ENCODE measurements at regions not wholly inside any gene's neighbourhood (a gene's known extent, or its start where the extent isn't known, plus 50 kb on each side); places are given as distances from the start of the nearest gene placed in this dataset.
"Not testable (repeated sequence)": the region's sequence is repeated elsewhere in the genome, so short reads cannot be mapped to it uniquely, and the experiment has no call there.

- Histone ChIP-seq H3K4me1 (ENCODE audit: control insufficient read depth, insufficient read depth, low read length) (no peaks in the 10 kb centered on the region), H3K9ac (ENCODE audit: low read depth, low read length) (no peak overlapping the region), H3K4me3 (ENCODE audit: low read depth, low read length) (no peak overlapping the region), H3K36me3 (ENCODE audit: control insufficient read depth, insufficient read depth, low read length) (no peaks in the 10 kb centered on the region), H3K9me3 (ENCODE audit: control insufficient read depth, insufficient read depth, low read length) (no peaks in the 10 kb centered on the region), H3K27me3 (ENCODE audit: control insufficient read depth, insufficient read depth, low read length) (peaks cover 34% of the 10 kb centered on the region)
Measured at GRCh38 chr2:118761771-118762170, 85.7 kb downstream of the EN1 start.

GRCh38 chr2:118755901-118756300, 91.5 kb downstream of the EN1 start:
- no peaks in the 10 kb centered on the region for H3K27me3 ChIP-seq (ENCODE audit: control insufficient read depth, insufficient read depth, low read length)
- no peaks in the 10 kb centered on the region for H3K9me3 ChIP-seq (ENCODE audit: control insufficient read depth, insufficient read depth, low read length)
- H3K4me1 ChIP-seq (ENCODE audit: control insufficient read depth, insufficient read depth, low read length): peaks cover 9% of the 10 kb centered on the region
- H3K4me3 ChIP-seq (ENCODE audit: low read depth, low read length): no peak overlapping the region
- no peak overlapping the region for H3K9ac ChIP-seq (ENCODE audit: low read depth, low read length)
- no peaks in the 10 kb centered on the region for H3K36me3 ChIP-seq (ENCODE audit: control insufficient read depth, insufficient read depth, low read length)

- no peak overlapping the region for H3K9ac ChIP-seq (ENCODE audit: low read depth, low read length)
- no peaks in the 10 kb centered on the region for H3K9me3 ChIP-seq (ENCODE audit: control insufficient read depth, insufficient read depth, low read length)
- H3K27me3 ChIP-seq (ENCODE audit: control insufficient read depth, insufficient read depth, low read length): no peaks in the 10 kb centered on the region
- H3K4me3 ChIP-seq (ENCODE audit: low read depth, low read length): no peak overlapping the region
- no peaks in the 10 kb centered on the region for H3K36me3 ChIP-seq (ENCODE audit: control insufficient read depth, insufficient read depth, low read length)
- H3K4me1 ChIP-seq (ENCODE audit: control insufficient read depth, insufficient read depth, low read length): peaks cover 9% of the 10 kb centered on the region
Measured at GRCh38 chr2:118755384-118755783, 92.1 kb downstream of the EN1 start.

- no peaks in the 10 kb centered on the region for H3K9me3 ChIP-seq (ENCODE audit: control insufficient read depth, insufficient read depth, low read length)
- no peaks in the 10 kb centered on the region for H3K27me3 ChIP-seq (ENCODE audit: control insufficient read depth, insufficient read depth, low read length)
- H3K9ac ChIP-seq (ENCODE audit: low read depth, low read length): no peak overlapping the region
- H3K4me1 ChIP-seq (ENCODE audit: control insufficient read depth, insufficient read depth, low read length): peaks cover 9% of the 10 kb centered on the region
- H3K36me3 ChIP-seq (ENCODE audit: control insufficient read depth, insufficient read depth, low read length): no peaks in the 10 kb centered on the region
- no peak overlapping the region for H3K4me3 ChIP-seq (ENCODE audit: low read depth, low read length)
Measured at GRCh38 chr2:118752762-118753429, 94.6 kb downstream of the EN1 start.

- Histone ChIP-seq H3K9ac (ENCODE audit: low read depth, low read length) (no peak overlapping the region), H3K4me3 (ENCODE audit: low read depth, low read length) (no peak overlapping the region), H3K36me3 (ENCODE audit: control insufficient read depth, insufficient read depth, low read length) (no peaks in the 10 kb centered on the region), H3K27me3 (ENCODE audit: control insufficient read depth, insufficient read depth, low read length) (no peaks in the 10 kb centered on the region), H3K9me3 (ENCODE audit: control insufficient read depth, insufficient read depth, low read length) (no peaks in the 10 kb centered on the region), H3K4me1 (ENCODE audit: control insufficient read depth, insufficient read depth, low read length) (peaks cover 8% of the 10 kb centered on the region)
Measured at GRCh38 chr2:118750959-118751565, 96.4 kb downstream of the EN1 start.

GRCh38 chr2:118748245-118748885, 99.1 kb downstream of the EN1 start:
- H3K4me1 ChIP-seq (ENCODE audit: control insufficient read depth, insufficient read depth, low read length): no peaks in the 10 kb centered on the region
- H3K9me3 ChIP-seq (ENCODE audit: control insufficient read depth, insufficient read depth, low read length): peaks cover 5% of the 10 kb centered on the region
- no peak overlapping the region for H3K4me3 ChIP-seq (ENCODE audit: low read depth, low read length)
- no peak overlapping the region for H3K9ac ChIP-seq (ENCODE audit: low read depth, low read length)
- no peaks in the 10 kb centered on the region for H3K27me3 ChIP-seq (ENCODE audit: control insufficient read depth, insufficient read depth, low read length)
- no peaks in the 10 kb centered on the region for H3K36me3 ChIP-seq (ENCODE audit: control insufficient read depth, insufficient read depth, low read length)

GRCh38 chr2:118747637-118748036, 99.8 kb downstream of the EN1 start:
- Histone ChIP-seq H3K9me3 (ENCODE audit: control insufficient read depth, insufficient read depth, low read length) (peaks cover 5% of the 10 kb centered on the region), H3K9ac (ENCODE audit: low read depth, low read length) (no peak overlapping the region), H3K36me3 (ENCODE audit: control insufficient read depth, insufficient read depth, low read length) (no peaks in the 10 kb centered on the region), H3K4me1 (ENCODE audit: control insufficient read depth, insufficient read depth, low read length) (no peaks in the 10 kb centered on the region), H3K4me3 (ENCODE audit: low read depth, low read length) (no peak overlapping the region), H3K27me3 (ENCODE audit: control insufficient read depth, insufficient read depth, low read length) (no peaks in the 10 kb centered on the region)

- H3K4me3 ChIP-seq (ENCODE audit: low read depth, low read length): no peak overlapping the region
- H3K36me3 ChIP-seq (ENCODE audit: control insufficient read depth, insufficient read depth, low read length): no peaks in the 10 kb centered on the region
- no peak overlapping the region for H3K9ac ChIP-seq (ENCODE audit: low read depth, low read length)
- H3K27me3 ChIP-seq (ENCODE audit: control insufficient read depth, insufficient read depth, low read length): no peaks in the 10 kb centered on the region
- no peaks in the 10 kb centered on the region for H3K4me1 ChIP-seq (ENCODE audit: control insufficient read depth, insufficient read depth, low read length)
- H3K9me3 ChIP-seq (ENCODE audit: control insufficient read depth, insufficient read depth, low read length): peaks cover 5% of the 10 kb centered on the region
Measured at GRCh38 chr2:118747066-118747465, 100.4 kb downstream of the EN1 start.

GRCh38 chr2:118744682-118745181, 102.7 kb downstream of the EN1 start:
- H3K9me3 ChIP-seq (ENCODE audit: control insufficient read depth, insufficient read depth, low read length); H3K27me3 ChIP-seq (ENCODE audit: control insufficient read depth, insufficient read depth, low read length); H3K4me1 ChIP-seq (ENCODE audit: control insufficient read depth, insufficient read depth, low read length); H3K9ac ChIP-seq (ENCODE audit: low read depth, low read length); H3K36me3 ChIP-seq (ENCODE audit: control insufficient read depth, insufficient read depth, low read length); H3K4me3 ChIP-seq (ENCODE audit: low read depth, low read length): not testable (repeated sequence)

- no peak overlapping the region for H3K4me3 ChIP-seq (ENCODE audit: low read depth, low read length)
- H3K27me3 ChIP-seq (ENCODE audit: control insufficient read depth, insufficient read depth, low read length): no peaks in the 10 kb centered on the region
- no peaks in the 10 kb centered on the region for H3K9me3 ChIP-seq (ENCODE audit: control insufficient read depth, insufficient read depth, low read length)
- H3K4me1 ChIP-seq (ENCODE audit: control insufficient read depth, insufficient read depth, low read length): peaks cover 13% of the 10 kb centered on the region
- peak overlapping the region; percentile 39 for H3K9ac ChIP-seq (ENCODE audit: low read depth, low read length)
- no peaks in the 10 kb centered on the region for H3K36me3 ChIP-seq (ENCODE audit: control insufficient read depth, insufficient read depth, low read length)
Measured at GRCh38 chr2:118738524-118739308, 108.7 kb downstream of the EN1 start.

GRCh38 chr2:118738106-118738505, 109.3 kb downstream of the EN1 start:
- Histone ChIP-seq H3K36me3 (ENCODE audit: control insufficient read depth, insufficient read depth, low read length) (no peaks in the 10 kb centered on the region), H3K4me3 (ENCODE audit: low read depth, low read length) (no peak overlapping the region), H3K4me1 (ENCODE audit: control insufficient read depth, insufficient read depth, low read length) (peaks cover 13% of the 10 kb centered on the region), H3K9me3 (ENCODE audit: control insufficient read depth, insufficient read depth, low read length) (no peaks in the 10 kb centered on the region), H3K9ac (ENCODE audit: low read depth, low read length) (no peak overlapping the region), H3K27me3 (ENCODE audit: control insufficient read depth, insufficient read depth, low read length) (no peaks in the 10 kb centered on the region)
